NCI-H82 (cell line): ENCODE measurements at regions not wholly inside any gene's neighbourhood (a gene's known extent, or its start where the extent isn't known, plus 50 kb on each side); places are given as distances from the start of the nearest gene placed in this dataset.
A peak's percentile ranks its signal among the peaks of the same experiment; 100 is the strongest.

Experiments
- DNase-seq: peaks from one replicate; lab custom pipeline; 2025; lab: John Stamatoyannopoulos, UW

- no peak for DNase-seq
Measured at GRCh38 chr4:130335417-130336194, 1239.7 kb downstream of the C4orf33 start.

GRCh38 chr4:130336585-130337217, 1240.7 kb downstream of the C4orf33 start:
- DNase-seq: peak; percentile 53

- no peak for DNase-seq
Measured at GRCh38 chr4:130338851-130339250, 1242.9 kb downstream of the C4orf33 start.

DNA sequence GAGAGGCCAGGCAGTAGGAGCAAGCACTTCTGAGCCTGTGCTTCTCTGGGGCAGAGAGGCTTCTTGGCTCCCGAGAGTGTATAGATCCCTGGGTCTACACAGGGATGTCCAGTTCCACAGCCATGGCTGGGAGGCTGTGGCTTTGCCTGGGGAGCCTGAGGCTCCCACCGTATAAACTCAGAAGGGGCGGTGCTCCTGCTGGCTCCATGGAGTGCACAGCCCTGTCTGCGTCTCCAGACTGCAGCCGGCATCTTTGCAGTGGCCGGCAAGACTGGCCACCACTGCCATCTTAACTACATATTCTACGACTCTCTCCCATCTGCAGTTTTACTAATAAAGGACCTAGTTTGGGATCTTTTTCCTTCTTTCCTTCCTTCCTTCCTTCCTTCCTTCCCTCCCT, 1253.8 kb downstream of the C4orf33 start:
- no peak for DNase-seq

DNA sequence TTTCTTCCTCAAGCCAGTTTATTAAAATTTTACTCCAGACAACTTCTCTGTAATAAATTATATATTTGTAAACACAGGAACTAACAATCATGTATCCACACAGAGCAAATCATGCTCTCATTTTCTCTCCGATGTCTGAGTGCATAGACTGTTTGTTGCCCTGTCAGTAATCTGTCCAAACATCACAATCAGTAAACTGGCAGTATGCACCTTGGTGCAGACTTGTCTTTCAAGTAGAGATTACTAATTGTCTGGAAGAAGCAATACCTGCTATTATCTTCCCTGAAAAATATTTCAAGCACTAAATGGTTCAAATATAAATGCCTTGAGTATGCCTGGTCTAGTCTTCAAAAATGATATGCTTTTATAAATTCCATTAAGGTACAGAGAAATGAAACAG, 1260.9 kb downstream of the C4orf33 start:
- DNase-seq: no peak

DNA sequence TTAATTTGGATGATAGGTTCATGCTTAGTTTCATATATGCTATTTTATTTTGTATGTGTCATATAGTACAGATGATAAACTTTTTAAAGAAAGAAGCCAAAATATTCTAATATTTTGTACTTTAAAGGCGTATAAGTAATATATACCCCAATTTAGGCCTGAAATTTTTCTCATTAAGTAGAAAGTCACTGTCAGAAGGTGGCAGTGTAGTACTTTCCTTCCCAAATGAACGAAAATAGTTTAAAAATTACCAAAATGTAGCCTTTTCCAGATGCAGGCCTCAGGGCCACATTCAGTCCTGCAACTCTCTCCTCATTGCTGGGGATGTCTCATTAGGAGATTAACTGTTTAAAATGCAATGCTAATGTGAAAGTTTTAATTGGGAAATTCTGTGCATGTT, 1263.6 kb downstream of the C4orf33 start:
- peak; percentile 4 for DNase-seq

GRCh38 chr4:130361616-130362015, 1265.7 kb downstream of the C4orf33 start:
- no peak for DNase-seq

DNA sequence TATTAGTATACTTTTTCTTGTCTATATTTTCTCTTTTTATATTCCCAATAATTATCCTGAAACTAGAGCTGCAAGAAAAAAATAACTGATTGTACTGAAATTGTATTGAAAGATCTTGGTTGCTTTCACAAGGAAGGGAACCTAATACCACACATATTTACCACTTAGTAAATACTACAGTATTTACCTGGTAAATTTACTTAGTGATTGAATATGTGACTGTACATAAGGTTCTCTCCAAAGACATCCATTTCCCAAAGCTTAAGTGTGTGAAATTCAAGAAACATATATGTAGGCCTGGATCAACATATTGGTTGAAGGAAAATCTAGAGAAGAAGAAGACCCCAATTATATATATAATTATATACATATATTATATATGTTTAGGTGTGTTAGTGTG, 1272.7 kb downstream of the C4orf33 start:
- DNase-seq: no peak

- DNase-seq: no peak
Measured at GRCh38 chr4:130393231-130393630, 1297.3 kb downstream of the C4orf33 start.

DNA sequence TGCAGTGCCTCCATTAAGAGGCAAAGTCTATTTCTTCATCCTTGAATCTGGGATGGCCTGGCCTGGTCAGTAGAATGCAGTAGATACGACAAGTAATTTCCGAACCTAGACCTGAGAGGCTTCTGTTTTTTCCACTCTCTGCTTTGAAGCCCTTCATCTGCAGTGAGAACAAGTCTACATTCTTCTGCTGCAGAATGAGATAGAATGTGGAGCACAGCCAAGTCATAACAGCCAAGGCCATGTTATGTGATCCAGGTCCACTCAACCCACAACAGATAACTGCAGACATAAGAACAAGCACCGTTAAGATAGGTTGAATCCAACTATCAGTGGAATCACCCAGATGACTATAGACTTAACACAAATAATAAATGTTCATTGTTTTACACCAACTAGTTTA, 1297.7 kb downstream of the C4orf33 start:
- no peak for DNase-seq

DNA sequence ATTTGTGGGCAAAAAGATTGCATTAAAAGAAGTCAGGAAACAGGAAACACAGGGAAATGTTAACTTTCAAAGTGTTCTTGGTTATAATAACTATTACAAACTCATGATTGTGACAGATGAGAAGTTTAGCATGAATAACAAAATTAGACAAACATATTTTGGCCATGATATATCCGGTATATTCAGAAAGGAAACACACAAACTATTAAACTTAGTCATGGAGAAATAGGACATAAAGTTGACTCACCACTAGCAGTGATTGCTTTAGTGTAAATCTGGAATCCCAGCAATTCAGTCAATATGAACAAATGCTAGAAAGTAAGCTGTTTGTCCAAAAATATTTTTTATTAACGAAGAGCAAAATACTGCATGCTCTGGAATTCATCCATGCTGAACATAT, 1299.9 kb downstream of the C4orf33 start:
- DNase-seq: no peak

DNA sequence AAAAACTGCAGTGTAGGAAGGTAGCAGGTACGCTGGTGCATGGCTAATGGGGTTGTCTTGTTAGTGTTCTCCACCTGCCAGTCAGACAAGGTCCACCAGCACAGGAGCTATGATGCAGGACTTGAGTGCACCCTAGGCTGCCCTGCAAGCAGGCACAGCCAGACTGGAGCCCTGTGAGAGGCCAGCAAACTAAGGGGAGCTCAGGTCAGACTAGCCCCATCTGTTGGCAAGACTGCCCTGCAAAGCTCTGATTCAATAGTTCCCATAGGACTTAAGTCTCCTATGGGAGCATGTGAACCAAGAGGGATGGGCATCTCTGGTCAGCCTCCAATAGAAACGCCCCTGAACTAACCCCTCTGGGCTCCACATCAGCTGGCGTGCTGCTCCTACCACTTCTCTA, 1307.3 kb downstream of the C4orf33 start:
- DNase-seq: no peak

GRCh38 chr4:130416228-130416627, 1320.3 kb downstream of the C4orf33 start:
- DNase-seq: no peak

DNA sequence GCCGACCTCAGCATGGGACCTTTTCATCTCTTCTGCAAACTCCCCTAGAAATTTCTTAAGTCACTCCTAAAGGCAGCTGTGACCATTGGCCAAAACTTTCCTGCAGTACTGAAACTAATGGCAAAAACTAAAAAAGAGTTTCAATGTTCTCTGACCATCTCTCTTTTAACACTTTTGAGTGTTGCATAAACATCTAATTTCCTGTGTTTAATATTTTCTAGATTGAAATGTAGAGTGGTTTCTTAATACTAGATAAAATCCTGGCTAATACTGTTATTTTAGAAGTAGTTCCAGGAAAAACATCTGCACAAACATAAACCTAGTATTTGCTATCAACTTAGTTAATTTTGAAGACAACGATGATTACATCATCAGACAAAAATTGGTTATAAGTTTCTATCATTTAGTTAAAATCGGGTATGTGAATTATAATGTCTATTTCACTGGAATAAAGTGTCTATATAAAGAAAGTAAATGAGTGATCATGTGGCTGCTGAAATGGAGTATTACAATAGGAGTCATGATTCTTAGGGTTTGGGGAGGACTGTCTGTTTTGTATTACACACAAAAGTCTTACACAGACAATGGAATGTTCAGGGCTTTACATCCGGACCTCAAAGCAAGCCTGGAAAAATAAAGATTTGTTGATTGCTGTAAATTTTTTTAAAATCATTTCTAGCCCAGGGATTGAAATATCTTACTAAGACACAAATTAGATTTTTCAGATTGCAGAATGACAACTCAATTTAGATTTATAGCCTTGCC, 1323.4 kb downstream of the C4orf33 start:
- no peak for DNase-seq

DNA sequence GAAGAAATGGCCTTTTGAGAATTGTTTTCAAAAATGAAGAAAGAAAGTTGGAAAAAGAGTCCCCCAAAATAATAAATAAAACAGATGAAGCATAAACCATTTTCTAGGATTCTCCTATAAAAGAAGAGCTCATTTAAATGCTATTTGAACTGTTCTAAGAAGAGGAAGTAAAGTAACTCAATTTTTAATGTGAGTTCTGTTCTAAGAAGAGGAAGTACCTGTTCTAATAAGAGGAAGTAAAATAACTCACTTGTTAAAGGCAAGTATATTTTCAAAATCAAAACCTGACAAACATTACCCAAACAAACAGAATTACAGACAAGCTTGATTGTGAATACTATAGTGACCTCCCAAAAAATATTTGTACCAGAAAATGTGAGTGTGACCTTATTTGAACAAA, 1326.3 kb downstream of the C4orf33 start:
- no peak for DNase-seq

DNA sequence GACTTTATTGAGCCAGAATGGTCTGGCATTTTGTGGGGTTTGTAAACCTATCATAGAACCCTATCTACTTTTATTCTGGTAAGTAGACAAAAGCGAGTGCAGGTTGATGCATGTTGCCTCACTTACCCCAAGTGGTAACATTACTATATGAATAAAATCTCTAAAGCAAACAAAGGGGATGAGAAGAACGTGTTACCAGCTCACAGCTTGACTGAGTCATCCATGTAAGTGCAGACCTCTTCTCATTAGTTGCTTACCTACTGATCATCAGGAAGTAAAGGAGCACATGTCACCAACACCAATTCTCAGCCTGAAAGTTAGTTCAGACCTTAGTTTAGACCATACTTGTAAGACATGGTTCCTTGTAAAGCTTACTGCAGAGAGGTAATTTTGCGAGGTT, 1328.3 kb downstream of the C4orf33 start:
- peak; percentile 4 for DNase-seq

DNA sequence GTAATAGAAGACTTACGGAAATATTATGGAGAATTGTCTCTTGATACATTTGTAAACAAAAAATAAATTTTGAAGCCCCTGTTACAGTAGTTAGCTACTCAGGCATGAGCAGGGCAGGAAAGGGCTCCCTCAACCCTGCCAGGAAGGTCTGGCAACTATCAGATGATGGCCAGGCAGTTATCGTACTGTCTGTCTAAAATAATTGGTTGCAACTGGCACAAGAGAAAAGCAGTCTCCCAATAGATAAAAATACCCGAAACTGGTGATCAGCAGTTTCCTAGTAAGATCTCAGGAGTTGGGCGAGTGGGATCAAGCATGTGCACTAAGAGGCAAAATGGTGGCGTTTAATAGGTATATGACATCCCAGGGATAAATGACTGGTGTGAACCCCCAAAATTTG, 1336.3 kb downstream of the C4orf33 start:
- DNase-seq: no peak

DNA sequence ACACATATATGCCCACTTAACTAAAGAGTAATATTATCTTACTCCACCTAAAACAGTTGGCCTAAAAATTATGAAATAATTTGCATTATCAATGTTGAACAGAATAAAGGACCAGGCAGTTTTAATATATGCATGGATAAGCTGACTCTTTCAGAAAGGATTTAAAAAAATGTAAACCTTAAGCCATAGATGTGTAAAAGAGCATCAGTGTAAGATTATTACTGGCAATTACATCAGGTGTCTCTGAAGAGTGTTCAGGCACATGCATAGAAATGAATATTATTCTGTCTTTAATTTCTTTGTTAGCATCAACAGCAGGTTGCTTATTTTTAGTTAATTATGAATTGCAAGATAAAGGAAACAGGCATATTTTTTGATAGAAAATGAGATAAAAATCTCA, 1353.8 kb downstream of the C4orf33 start:
- no peak for DNase-seq

DNA sequence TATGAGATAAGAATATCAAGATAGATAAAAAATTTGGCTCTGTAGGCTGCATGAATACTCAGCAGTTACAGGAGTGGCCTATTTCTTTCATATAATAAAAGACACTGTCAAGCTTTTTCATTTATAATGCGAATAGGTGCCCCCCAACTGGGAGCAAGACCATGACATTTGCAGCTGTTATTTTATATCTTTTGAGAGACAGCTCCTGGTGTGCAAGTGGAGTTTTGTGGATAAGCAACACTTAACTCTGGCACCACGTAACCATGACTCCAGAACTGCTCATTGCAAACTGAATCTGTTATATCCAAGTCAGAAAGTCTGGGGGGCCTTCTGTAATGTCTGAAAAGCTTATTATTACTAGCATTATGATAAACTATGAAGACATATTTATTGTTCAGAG, 1372.4 kb downstream of the C4orf33 start:
- DNase-seq: no peak

GRCh38 chr4:130478406-130478805, 1382.5 kb downstream of the C4orf33 start:
- no peak for DNase-seq

DNA sequence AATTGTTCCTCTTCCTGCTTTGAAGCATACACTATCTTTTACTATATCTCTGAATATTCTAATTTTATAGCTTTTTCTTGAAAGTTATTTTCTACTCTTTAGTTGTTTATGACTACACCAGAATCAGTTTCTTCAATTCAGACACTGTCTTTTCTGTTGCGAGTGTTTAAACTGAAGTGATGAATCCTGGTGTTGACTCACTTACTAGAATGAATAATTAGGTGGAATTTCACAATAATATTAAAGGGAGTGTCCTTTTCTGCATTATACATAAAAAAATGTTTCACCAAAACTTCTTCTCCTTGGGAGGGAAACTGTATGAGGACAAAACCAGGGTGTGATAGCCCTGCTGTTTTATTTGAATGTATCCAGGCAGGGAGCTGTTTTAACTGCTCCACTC, 1383.1 kb downstream of the C4orf33 start:
- no peak for DNase-seq

DNA sequence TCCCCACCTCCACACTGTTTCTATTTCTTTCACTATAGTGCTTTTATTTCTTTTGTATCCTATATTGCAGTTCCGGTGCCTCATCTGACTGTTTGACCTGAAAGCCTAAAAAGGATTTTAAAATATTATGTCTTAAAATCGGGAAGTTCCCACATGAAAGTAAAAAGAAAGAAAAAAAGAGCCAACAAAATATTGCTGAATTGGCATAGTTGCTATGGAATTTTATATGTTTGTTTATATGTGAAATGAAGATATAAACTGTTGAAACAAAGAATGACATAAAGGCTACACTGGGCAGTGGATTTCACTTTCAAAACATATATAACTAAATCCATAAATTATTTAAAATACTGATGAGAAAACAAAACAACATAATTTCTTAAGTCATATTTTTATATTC, 1383.7 kb downstream of the C4orf33 start:
- no peak for DNase-seq

- DNase-seq: no peak
Measured at GRCh38 chr4:130484826-130485225, 1388.9 kb downstream of the C4orf33 start.
